SK-N-MC (cell line): ENCODE measurements at regions not wholly inside any gene's neighbourhood (a gene's known extent, or its start where the extent isn't known, plus 50 kb on each side); places are given as distances from the start of the nearest gene placed in this dataset.

Experiments used
- EZH2 ChIP-seq: fragments of 200-600 bp; sonication (generic); IDR thresholded peaks from one replicate; pipeline ENCODE4 v1.6.1; 2017; ENCODE audit warnings: antibody characterized with exemption
- FOXP2 ChIP-seq: optimal IDR thresholded peaks from 2 replicates; pipeline ENCODE3; 2011; ENCODE audit warnings: mild to moderate bottlenecking, moderate library complexity; ENCODE audit not compliant: insufficient read depth; ENCODE audit errors: extremely low read length, control extremely low read depth
- POLR2AphosphoS5 ChIP-seq: IDR thresholded peaks from 2 replicates; pipeline ENCODE4 v1.6.1; 2012; ENCODE audit warnings: mild to moderate bottlenecking, low read depth, low read length, borderline replicate concordance

DNA sequence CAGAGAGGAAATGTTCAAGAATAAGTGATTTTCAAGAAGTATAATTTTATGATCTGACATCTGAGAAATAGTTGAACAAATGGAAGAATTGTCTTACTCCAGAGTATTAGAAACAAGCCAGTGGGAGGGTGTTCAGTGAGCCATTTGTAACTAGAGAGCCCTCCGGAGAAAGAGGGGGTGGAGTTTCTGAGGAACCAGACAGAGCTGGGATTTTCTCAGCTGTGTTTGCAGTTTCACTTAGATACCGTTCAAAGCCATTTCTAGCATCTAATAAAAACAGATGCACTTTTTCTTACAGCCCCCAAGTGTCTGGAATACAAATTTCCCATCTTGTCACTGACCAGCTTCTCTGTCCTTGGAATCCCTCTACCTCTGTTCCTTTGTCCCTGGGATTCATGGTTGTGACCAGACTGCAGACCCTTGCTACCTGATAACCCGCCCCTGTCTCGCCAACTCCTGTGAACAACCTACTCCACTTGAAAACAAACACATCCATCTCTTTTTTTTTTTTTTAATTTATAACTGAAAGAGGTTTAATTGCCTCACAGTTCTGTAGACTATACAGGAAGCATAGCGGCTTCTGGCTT, 132.8 kb upstream of the KLF3 start:
- TF ChIP-seq EZH2 (no peak), POLR2AphosphoS5 (no peak), FOXP2 (no peak)
